Lower leg skin (tissue), 4 donors: ENCODE measurements at regions not wholly inside any gene's neighbourhood (a gene's known extent, or its start where the extent isn't known, plus 50 kb on each side); places are given as distances from the start of the nearest gene placed in this dataset.
"Not testable (repeated sequence)": the region's sequence is repeated elsewhere in the genome, so short reads cannot be mapped to it uniquely, and the experiment has no call there.

Experiments used
- DNase-seq, 2 donors: peaks; one replicate each; pipeline ENCODE4 v3.0.0-alpha.2; 2019; ENCODE audit warnings: low spot score in 2 of 2
- H3K4me3 ChIP-seq: fragments of 200-600 bp; sonication (generic); 2 replicates; pipeline ENCODE4 v1.5.1; 2017; ENCODE audit warnings: mild to moderate bottlenecking, low read depth; ENCODE audit not compliant: poor library complexity, severe bottlenecking
- POLR2A ChIP-seq, 2 donors: fragments of 450-650 bp; IDR thresholded peaks; one replicate each; pipeline ENCODE4 v1.6.1; 2016 to 2017; ENCODE audit warnings: antibody characterized with exemption in 2 of 2, mild to moderate bottlenecking in 1 of 2, moderate library complexity in 1 of 2
- WGBS, 2 donors: methylation state at CpG; one replicate each; pipeline ENCODE4 v1.1.5; 2018; 5-methylcytosine and 5-hydroxymethylcytosine counted together
- intact Hi-C: fragments of 100-400 bp; cut with DNase I; formaldehyde crosslinking; loops from one replicate; pipeline ENCODE4 v1.15.0; 2023; ENCODE audit warnings: low total_unique reads
- TF ChIP-seq, protein P1 (sequence below), 3 donors: fragments of 450-650 bp; IDR thresholded peaks; one replicate each; pipeline ENCODE4 v1.5.1; 2016; ENCODE audit warnings: antibody characterized with exemption in 3 of 3, mild to moderate bottlenecking in 3 of 3, moderate library complexity in 2 of 3

DNA sequence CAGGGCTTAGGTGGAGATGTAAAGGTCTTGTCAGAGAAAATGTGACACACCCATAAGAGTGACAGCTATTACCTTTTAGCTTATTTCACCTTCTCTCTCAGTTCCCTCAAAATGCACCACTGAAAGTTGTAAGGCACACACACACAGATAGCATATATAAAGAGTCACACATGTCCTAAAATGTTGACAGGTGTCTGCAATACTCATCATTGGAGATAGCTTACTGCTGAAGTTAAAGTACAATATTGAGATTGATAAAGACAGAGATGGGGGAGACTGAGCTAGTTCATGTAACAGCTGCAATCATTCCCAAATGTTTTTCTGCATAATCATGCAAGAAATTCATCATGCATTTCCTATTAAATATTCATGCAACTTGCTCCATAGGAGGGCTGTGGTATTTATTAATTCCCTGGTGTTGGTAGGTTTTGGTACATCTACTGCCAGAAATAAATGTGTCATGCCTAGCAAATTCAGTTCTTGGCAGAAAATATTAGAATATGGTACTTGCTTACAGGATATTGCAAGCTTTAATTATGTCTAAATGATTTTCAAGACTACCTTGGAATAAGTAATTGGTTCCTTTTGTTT is 118.8 kb upstream of the RBMS1 start:
- intact Hi-C loops: no loop called here
- no peak for DNase-seq
- H3K4me3 ChIP-seq: no peak overlapping the region
- no peak for TF ChIP-seq POLR2A (IDR thresholded peaks at IDR 0.05)
- TF ChIP-seq, protein P1, sequence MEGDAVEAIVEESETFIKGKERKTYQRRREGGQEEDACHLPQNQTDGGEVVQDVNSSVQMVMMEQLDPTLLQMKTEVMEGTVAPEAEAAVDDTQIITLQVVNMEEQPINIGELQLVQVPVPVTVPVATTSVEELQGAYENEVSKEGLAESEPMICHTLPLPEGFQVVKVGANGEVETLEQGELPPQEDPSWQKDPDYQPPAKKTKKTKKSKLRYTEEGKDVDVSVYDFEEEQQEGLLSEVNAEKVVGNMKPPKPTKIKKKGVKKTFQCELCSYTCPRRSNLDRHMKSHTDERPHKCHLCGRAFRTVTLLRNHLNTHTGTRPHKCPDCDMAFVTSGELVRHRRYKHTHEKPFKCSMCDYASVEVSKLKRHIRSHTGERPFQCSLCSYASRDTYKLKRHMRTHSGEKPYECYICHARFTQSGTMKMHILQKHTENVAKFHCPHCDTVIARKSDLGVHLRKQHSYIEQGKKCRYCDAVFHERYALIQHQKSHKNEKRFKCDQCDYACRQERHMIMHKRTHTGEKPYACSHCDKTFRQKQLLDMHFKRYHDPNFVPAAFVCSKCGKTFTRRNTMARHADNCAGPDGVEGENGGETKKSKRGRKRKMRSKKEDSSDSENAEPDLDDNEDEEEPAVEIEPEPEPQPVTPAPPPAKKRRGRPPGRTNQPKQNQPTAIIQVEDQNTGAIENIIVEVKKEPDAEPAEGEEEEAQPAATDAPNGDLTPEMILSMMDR (IDR thresholded peaks at IDR 0.05): no peak

DNA sequence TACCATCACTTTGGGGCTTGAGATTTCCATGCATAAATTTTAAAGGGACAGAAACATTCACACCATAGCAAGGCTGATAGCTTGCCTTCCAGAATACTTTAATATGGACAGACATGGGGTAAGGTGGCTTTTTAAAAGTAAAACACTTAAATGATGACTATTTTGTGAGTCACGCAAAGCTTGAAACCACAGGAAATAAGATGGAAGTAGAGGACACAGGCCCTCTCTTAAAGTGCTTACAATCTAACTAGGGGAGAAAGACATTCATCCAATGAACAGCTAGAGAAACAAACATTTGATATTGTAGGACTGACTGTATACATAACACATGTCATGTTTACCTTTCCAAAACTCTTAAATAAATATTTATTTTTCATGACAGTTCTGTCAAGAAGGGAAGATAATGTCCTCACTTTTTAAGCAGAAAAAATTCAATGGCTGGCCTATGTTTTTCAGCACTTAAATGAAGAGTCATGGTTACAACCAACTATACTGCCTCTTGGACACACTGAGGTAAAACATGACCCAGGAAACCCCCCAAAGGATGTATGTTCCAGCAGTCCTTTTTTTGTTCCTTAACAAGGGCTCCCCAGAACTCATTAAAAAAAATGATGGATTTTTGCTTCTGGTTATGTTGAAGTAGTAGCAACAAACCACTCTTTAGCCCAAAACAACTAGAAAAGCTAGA is 120.0 kb upstream of the RBMS1 start:
- TF ChIP-seq POLR2A (IDR thresholded peaks at IDR 0.05): no peak
- TF ChIP-seq, protein P1 (IDR thresholded peaks at IDR 0.05): no peak

DNA sequence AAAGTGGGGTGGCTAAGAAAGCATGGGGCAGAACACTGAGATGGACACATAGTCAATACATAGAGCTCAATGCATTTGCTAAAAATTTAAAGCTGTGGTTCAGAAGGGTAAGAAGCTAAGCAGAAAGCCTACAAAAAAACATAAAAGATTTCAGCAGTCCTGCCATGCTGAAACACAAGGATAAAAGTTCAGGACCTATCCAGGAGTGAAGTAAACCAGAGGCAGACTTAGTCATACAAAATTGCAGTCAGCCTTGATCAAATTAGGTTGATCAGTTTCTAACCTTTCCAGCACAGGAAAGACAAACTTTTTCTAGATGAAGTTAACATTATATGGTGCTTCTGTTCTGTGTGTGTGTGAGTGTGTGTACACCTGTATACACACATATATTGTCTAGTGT is 120.8 kb upstream of the RBMS1 start:
- no peak for TF ChIP-seq POLR2A (IDR thresholded peaks at IDR 0.05)
- TF ChIP-seq, protein P1 (IDR thresholded peaks at IDR 0.05): no peak
- intact Hi-C loops: no loop called here
- DNase-seq: no peak
- no peak overlapping the region for H3K4me3 ChIP-seq

More for the DNA sequence above, 120.0 kb upstream of the RBMS1 start:
- 92 to 94% methylated on average over 1 of the region's 1 CpG for WGBS, 2 donors
- no peak for DNase-seq
- intact Hi-C loops: no loop called here
- no peak overlapping the region for H3K4me3 ChIP-seq

DNA sequence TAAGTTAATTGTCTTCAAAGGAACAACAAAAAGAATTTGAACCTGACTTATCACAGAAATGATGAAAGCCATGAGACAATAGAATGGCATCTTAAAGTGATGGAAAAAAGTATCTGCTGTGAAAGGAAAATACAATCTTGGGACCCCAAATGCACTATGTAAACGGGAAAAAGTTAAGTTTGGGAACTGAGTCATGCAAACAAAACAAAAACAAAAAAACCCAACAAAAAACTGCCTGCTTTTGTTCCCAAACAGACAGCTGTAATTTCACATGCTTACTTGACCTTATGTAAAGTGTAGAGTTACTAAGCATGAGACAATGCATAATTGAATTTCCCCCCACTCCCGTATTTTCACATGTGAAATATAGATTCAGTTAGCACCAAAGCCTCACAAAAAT is 122.1 kb upstream of the RBMS1 start:
- TF ChIP-seq POLR2A (IDR thresholded peaks at IDR 0.05): no peak
- TF ChIP-seq, protein P1 (IDR thresholded peaks at IDR 0.05): no peak

DNA sequence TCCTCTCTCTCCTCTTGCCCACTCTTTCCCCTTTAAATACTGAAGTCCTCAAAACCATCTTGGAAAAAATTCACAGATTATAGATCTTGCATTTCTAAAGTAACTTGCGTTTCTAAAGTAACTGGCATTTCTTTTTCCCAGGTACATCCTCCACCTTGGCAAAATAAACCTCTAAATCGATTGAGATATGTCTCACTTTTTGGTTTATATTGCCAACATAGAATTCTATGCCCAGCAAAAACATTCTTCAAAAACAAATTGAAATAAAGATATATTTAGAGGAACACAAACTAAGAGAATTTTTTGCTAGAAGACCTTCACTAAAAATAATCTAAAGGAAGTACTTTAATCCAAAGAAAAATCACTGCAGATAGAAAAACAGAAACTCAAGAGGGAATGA is 122.5 kb upstream of the RBMS1 start:
- no peak for TF ChIP-seq POLR2A (IDR thresholded peaks at IDR 0.05)
- TF ChIP-seq, protein P1 (IDR thresholded peaks at IDR 0.05): no peak
- 89 to 94% methylated on average over 2 of the region's 2 CpGs for WGBS, 2 donors
- H3K4me3 ChIP-seq: no peak overlapping the region
- intact Hi-C loops: no loop called here
- DNase-seq: no peak

More for the DNA sequence above, 122.1 kb upstream of the RBMS1 start:
- intact Hi-C loops: no loop called here
- DNase-seq: no peak
- WGBS, 2 donors: 88% methylated on average over 2 of the region's 2 CpGs
- no peak overlapping the region for H3K4me3 ChIP-seq

DNA sequence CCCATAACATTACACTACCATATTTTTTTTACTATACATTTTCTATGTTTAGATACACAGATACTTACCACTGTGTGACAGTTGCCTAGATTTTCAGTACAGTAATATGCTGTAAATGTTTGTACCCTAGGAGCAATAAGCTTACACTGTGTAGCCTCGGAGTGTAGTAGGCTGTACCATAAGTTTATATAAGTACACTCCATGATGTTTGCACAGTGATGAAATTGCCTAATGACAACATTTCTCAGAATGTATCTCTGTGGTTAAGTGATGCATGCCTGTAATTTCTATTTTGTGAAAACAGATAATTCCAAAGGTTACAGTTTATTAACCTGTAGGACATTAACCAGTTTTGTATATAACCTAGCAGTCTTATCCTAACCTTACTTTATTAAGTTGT is 128.1 kb upstream of the RBMS1 start:
- TF ChIP-seq POLR2A (IDR thresholded peaks at IDR 0.05): no peak
- TF ChIP-seq, protein P1 (IDR thresholded peaks at IDR 0.05): no peak
- WGBS, 2 donors: 96 to 97% methylated on average over 1 of the region's 1 CpG
- no peak for DNase-seq
- intact Hi-C loops: no loop called here
- H3K4me3 ChIP-seq: no peak overlapping the region

DNA sequence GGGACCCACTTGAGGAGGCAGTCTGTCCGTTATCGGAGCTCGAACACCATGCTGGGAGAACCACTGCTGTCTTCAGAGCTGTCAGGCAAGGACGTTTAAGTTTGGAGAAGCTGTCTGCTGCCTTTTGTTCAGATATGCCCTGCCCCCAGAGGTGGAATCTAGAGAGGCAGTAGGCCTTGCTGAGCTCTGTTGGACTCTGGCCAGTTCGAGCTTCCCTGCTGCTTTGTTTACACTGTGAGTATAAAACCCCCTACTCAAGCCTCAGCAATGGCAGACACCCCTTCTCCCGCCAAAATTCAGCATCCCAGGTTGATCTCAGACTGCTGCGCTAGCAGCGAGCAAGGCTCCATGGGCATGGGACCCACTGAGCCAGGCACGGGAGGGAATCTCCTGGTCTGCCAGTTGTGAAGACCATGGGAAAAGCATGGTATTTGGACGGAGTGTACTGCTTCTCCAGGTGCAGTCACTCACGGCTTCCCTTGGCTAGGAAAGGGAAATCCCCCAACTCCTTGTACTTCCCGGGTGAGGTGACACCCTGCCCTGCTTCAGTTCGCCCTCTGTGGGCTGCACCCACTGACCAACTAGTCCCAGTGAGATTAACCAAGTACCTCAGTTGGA is 134.5 kb upstream of the RBMS1 start:
- H3K4me3 ChIP-seq, intact Hi-C loops: not testable (repeated sequence)
- peak in 1 of 2 donors; percentile 75 for DNase-seq
- 87 to 90% methylated on average over 11 to 13 of the region's 13 CpGs for WGBS, 2 donors
